Activated naive CD4-positive, alpha-beta T cell treated with anti-CD3 and anti-CD28 coated beads, Interleukin-2, amount 50 U/mL, for 24 hours (primary cell): ENCODE measurements at regions not wholly inside any gene's neighbourhood (a gene's known extent, or its start where the extent isn't known, plus 50 kb on each side); places are given as distances from the start of the nearest gene placed in this dataset.

Source experiments
- H3K27ac Mint-ChIP-seq: one replicate; pipeline ENCODE4 v1.8.0; 2021; ENCODE audit warnings: mild to moderate bottlenecking, mixed read lengths
- H3K27me3 Mint-ChIP-seq: one replicate; pipeline ENCODE4 v1.8.0; 2021; ENCODE audit warnings: mixed read lengths
- H3K36me3 Mint-ChIP-seq: one replicate; pipeline ENCODE4 v1.8.0; 2021; ENCODE audit warnings: mixed read lengths
- H3K4me1 Mint-ChIP-seq: one replicate; pipeline ENCODE4 v1.8.0; 2021; ENCODE audit warnings: mixed read lengths
- H3K4me3 Mint-ChIP-seq: one replicate; pipeline ENCODE4 v1.8.0; 2021; ENCODE audit warnings: mild to moderate bottlenecking, mixed read lengths
- H3K9me3 Mint-ChIP-seq: one replicate; pipeline ENCODE4 v1.8.0; 2021; ENCODE audit warnings: mixed read lengths

DNA sequence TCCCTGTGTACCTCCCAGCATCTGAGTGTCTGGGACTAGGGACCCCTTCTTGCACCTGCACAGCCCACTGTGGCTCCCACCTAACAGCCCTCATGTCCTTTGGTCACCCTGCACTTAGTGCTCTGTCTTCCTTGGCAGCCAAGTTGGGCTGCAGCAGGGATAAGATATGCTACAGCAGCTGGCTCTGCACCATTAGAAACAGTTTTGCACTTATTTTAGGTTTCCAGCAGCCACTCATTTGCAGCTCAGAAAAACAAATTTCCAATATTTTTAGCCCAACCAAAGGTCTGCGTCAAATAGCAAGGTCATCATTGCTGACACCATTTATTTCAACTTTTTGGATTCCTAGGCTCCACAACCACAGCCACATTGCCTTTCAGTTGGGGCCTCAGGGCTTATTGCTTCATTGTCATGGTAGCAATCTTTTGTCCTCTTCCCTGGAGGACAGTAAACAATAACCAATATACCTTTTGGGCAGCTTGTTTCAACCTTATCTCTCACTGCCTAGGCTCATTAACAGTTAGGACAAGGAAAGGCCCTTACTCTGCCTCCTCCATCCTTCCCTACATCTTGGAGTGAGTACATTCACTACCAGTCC, 263.9 kb downstream of the COX7C start:
- no peaks in the 10 kb centered on the region for H3K9me3 Mint-ChIP-seq
- peaks cover 1% of the 10 kb centered on the region for H3K27me3 Mint-ChIP-seq
- no peak overlapping the region for H3K27ac Mint-ChIP-seq

DNA sequence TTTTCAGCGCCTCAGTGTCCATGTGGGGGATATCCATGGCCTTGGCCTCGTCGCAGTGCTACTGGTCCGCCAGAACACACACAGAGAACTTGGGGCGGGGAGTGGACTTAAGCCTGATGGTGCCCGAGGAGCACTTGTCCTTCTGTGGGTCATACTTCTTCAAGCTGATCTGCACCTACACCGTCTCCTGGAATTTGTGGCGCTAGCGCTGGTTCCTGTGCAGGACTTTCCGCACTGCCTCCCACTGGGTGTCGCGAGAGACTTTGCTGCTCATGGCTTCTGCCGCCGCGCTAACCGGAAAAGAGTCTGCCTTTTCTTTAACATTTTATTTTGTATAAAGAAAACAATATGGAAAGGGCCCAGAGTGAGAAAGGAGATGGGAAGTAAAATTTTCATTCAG, 266.9 kb downstream of the COX7C start:
- Mint-ChIP-seq H3K9me3 (no peaks in the 10 kb centered on the region), H3K4me1 (no peaks in the 10 kb centered on the region), H3K4me3 (no peak overlapping the region), H3K27me3 (peaks cover 1% of the 10 kb centered on the region), H3K36me3 (no peaks in the 10 kb centered on the region), H3K27ac (no peak overlapping the region)

More for the DNA sequence above, 263.9 kb downstream of the COX7C start:
- H3K36me3 Mint-ChIP-seq: no peaks in the 10 kb centered on the region
- no peak overlapping the region for H3K4me3 Mint-ChIP-seq
- no peaks in the 10 kb centered on the region for H3K4me1 Mint-ChIP-seq

DNA sequence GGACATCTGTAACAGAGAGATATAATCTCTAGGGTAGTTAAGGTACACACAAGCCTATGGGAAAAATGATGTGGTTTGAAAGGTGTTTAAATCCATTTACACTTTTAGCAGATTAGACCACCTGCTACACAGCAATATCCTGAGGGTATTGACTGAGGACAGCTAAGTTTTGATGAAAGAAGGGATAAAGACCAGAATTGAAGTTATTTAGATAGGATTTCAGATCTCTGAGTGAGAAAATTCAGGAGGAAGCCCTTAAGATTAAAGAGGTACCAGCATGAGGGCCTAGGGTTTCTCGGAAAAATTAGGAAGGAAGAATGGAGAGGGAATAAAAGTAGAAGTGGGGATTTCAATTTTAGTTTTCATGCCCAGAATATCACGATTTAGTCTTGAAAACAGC, 267.3 kb downstream of the COX7C start:
- Mint-ChIP-seq H3K27me3 (peaks cover 1% of the 10 kb centered on the region), H3K9me3 (no peaks in the 10 kb centered on the region), H3K4me1 (no peaks in the 10 kb centered on the region), H3K36me3 (no peaks in the 10 kb centered on the region), H3K4me3 (no peak overlapping the region), H3K27ac (no peak overlapping the region)

DNA sequence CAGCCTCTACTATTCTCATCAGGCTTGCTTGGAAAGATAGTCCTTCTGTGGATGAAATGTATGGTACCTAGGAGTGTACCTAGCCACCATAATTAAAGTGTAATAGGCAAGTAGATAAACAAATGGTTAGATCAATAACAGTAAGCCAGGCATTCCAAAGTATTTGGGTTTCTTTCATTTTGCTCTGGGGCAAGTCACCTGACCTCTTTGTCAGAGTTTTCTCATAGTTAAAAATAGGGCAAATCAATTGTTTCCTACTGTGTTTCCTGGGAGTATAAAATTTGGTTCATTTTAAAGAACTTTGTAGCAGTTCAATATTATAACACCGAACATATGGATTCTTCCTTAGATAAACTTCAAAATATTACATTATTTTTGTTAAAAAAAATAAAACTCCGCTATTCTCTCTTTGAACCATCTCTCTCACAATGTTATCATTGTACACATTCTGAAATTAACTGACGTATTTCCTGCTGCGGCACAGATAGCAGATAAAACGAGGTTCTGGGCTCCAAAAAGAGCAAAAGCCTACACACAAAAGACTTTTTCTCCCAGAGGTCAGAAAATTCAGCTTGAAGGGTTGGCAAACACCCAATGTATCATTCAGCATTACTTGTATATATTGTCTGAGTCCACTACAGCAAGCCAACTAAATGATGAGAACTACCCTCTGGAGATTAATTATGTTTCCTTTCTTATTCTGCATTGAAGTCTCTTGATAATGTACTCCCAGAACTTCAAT, 267.9 kb downstream of the COX7C start:
- Mint-ChIP-seq H3K4me1 (no peaks in the 10 kb centered on the region), H3K9me3 (no peaks in the 10 kb centered on the region), H3K27ac (no peak overlapping the region), H3K4me3 (no peak overlapping the region), H3K36me3 (no peaks in the 10 kb centered on the region), H3K27me3 (peaks cover 1% of the 10 kb centered on the region)

DNA sequence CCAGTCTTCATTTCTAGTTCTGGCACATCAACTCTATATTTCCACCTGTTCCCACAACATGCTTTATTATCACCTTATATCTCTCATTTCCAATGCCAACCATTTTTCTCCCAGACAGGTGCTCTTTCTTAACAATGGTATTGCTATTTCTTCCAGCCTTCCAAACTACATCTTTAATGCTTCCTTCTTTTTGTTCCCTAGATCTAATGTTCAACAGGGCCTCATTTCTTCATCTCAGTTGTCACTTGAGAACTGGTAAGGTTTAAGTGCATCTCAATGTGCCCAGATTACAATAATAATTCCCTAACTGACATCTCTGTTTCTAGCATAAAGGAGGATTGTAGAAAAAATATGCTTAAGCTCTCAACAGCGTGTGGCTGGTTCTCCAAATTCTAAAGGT, 272.6 kb downstream of the COX7C start:
- no peaks in the 10 kb centered on the region for H3K9me3 Mint-ChIP-seq
- H3K4me1 Mint-ChIP-seq: no peaks in the 10 kb centered on the region
- H3K4me3 Mint-ChIP-seq: no peak overlapping the region
- no peak overlapping the region for H3K27ac Mint-ChIP-seq
- H3K27me3 Mint-ChIP-seq: no peaks in the 10 kb centered on the region
- H3K36me3 Mint-ChIP-seq: no peaks in the 10 kb centered on the region

DNA sequence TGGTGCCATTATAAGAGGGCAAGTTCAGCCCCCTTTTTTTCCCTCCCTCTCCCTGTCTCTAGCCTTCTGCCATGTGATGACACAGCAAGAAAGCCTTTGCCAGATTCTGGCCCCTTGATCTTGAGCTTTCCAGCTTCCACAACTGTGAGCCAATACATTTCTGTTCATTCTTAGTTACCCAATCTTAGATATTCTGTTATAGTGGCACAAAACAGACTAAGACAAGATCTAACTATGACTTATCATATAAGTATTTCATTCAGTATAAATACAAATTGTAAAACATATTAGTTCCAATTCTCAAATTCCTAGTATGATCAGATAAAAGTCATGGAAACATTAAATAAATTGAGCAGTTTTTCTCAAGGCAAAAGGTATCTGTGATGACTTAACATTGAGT, 276.3 kb downstream of the COX7C start:
- no peak overlapping the region for H3K27ac Mint-ChIP-seq

DNA sequence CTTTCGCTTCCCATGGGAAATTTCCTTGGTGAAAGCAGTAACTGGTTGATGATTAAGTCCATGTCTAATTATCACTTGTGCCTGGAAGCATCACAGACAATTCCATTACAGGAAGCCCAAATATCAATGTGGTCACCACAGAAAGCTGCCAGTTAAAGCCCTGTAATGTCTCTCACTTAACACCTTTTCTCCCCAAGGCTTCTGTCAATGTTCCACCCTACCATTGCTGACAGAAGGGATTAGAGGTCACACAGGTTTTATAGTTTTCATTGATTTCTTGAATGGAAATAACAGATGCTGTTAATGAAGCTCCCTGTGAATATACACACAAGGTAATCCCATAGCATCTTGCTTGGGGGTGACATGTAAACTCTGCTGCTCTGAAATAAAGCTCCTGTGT, 279.2 kb downstream of the COX7C start:
- no peaks in the 10 kb centered on the region for H3K36me3 Mint-ChIP-seq
- H3K27me3 Mint-ChIP-seq: peaks cover 3% of the 10 kb centered on the region

More for the DNA sequence above, 276.3 kb downstream of the COX7C start:
- Mint-ChIP-seq H3K4me3 (no peak overlapping the region), H3K36me3 (no peaks in the 10 kb centered on the region), H3K4me1 (no peaks in the 10 kb centered on the region), H3K9me3 (no peaks in the 10 kb centered on the region), H3K27me3 (no peaks in the 10 kb centered on the region)

DNA sequence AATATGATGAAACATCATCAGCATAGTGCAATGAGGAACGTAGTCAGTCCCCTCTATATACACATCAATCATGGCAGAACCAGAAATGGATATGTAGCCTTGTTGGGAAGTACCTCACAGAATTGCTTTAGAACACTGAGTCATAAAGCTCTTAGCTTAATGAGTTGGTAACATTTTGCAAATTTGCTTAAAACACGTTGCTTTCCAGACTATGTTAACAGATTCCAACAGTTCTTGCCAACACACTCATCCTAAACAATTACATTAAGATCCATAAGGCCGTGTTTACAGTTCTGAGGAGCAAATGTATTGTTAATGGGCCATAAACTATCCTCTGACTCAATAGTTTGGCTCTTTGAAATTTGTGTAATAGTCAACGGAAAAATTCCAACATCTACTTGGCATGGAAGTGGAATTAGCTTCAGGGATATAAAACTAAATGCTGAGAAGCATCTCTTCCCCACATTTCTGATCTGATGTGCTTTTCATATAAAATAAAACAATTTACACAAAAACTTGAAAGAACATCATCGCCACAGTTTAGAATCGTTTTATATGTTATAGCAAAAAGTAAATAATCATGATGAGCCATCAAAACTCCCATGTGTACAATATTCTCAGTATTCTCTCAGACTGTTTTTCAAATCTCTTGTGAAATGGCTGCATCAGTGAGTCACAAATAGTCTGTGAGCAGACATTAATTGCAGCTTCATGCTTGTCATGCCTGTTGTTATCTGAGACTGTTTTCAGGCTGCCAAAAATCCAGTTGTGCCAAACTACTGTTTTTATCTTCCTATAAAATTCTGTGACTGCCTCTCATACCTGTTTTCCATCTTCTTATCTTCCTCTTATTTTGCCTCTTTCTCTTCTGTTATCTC, 291.9 kb downstream of the COX7C start:
- H3K27ac Mint-ChIP-seq: no peak overlapping the region

More for the DNA sequence above, 279.2 kb downstream of the COX7C start:
- Mint-ChIP-seq H3K27ac (no peak overlapping the region), H3K9me3 (no peaks in the 10 kb centered on the region), H3K4me3 (no peak overlapping the region), H3K4me1 (no peaks in the 10 kb centered on the region)

DNA sequence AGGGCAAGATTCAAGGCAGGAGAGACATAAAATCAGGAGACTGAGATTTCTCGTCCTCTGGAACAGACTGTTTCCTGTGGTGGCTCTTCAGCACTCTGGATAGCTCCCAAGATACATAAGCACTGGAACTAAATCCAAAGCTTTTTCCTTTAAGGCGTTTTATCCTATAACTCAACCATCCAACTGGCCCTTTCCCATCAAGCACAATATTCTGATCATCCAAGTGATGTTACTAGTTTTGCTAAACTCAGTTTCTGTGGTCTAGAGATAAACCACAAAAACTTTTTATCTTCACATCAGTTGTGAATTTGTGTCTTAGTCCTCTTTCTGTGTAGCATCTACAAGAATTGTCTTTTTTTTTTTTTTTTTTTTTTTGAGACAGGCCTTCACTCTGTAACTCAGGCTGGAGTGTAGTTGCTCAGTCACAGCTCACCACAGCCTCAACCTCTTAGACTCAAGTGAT, 299.4 kb downstream of the COX7C start:
- H3K4me1 Mint-ChIP-seq: peaks cover 7% of the 10 kb centered on the region
- no peak overlapping the region for H3K27ac Mint-ChIP-seq
- peaks cover 4% of the 10 kb centered on the region for H3K9me3 Mint-ChIP-seq
- no peak overlapping the region for H3K4me3 Mint-ChIP-seq
- peaks cover 4% of the 10 kb centered on the region for H3K27me3 Mint-ChIP-seq
- no peaks in the 10 kb centered on the region for H3K36me3 Mint-ChIP-seq

More for the DNA sequence above, 291.9 kb downstream of the COX7C start:
- H3K27me3 Mint-ChIP-seq: peaks cover 13% of the 10 kb centered on the region
- H3K4me3 Mint-ChIP-seq: no peak overlapping the region
- no peaks in the 10 kb centered on the region for H3K4me1 Mint-ChIP-seq
- H3K9me3 Mint-ChIP-seq: no peaks in the 10 kb centered on the region
- no peaks in the 10 kb centered on the region for H3K36me3 Mint-ChIP-seq

DNA sequence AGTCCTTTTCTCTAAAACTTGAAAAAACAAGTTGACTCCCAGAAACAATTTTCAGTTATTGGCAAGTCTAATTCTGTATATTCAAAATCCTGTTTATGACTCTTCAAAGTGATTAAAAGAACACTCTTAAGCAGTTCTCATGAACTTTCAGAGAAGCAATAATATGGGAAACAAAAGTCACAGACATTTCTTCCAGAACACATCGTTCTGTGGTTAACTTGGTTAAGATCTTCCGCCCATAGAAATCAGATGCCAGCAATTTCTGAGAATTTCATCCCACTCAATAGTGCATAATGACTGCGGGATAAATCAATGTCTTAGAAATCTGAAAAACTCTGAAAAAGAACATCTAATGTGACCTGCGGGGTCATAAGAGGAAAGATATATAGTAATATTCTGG, 300.5 kb downstream of the COX7C start:
- Mint-ChIP-seq H3K4me3 (no peak overlapping the region), H3K27ac (no peak overlapping the region), H3K9me3 (peaks cover 4% of the 10 kb centered on the region), H3K27me3 (peaks cover 1% of the 10 kb centered on the region), H3K36me3 (no peaks in the 10 kb centered on the region), H3K4me1 (peaks cover 7% of the 10 kb centered on the region)

DNA sequence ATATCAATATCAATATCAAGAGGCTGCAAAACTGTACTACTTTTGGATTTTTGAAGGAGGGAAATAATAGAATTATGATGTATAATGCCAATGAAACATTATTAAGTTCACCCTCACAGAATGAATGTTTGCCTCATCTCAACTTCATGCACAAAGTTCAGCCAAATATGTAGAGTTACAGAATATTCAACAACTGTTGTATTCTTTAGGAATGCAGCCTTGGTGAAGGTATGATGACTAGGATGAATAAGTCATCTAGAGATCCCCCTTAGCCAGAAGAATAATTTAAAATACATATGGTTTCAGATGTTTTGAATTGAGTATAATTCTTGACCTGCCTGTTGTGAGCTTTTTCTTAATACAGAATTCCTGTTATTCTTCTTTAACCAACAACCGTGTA, 308.3 kb downstream of the COX7C start:
- Mint-ChIP-seq H3K9me3 (no peaks in the 10 kb centered on the region), H3K27ac (no peak overlapping the region), H3K4me3 (no peak overlapping the region), H3K27me3 (peaks cover 16% of the 10 kb centered on the region), H3K36me3 (no peaks in the 10 kb centered on the region), H3K4me1 (no peaks in the 10 kb centered on the region)

DNA sequence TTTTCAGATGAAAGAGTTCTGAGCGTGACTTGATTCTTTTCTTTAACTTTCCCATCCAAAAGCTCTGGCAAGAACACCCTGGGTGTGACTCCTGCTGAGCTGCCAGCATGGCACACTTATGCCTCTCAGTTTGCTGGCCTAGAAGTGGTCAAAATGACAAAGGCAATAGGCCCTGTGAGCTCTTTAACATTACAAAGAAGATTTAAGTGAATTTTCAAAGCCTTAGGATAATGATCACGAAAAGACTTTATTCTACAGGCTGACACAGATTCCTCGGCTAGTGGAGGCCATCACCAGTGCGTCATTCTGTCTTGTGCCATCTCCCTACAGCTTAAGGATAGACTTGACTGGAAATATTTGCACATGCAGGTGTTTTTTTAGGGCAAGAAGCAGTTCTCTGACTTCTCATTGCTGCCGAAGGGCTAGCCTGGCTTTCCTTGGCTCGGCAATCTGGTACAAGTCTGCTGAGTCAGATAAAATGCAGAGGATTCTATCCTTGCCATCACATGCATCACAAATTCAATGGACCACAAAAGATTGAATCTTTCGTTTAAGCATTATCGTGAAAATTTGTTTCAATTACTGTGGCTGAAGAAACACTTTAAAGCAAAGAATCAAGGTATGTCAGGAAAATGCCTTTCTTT, 311.5 kb downstream of the COX7C start:
- Mint-ChIP-seq H3K9me3 (no peaks in the 10 kb centered on the region), H3K27ac (no peak overlapping the region), H3K4me3 (no peak overlapping the region), H3K27me3 (peaks cover 18% of the 10 kb centered on the region), H3K4me1 (no peaks in the 10 kb centered on the region), H3K36me3 (no peaks in the 10 kb centered on the region)

DNA sequence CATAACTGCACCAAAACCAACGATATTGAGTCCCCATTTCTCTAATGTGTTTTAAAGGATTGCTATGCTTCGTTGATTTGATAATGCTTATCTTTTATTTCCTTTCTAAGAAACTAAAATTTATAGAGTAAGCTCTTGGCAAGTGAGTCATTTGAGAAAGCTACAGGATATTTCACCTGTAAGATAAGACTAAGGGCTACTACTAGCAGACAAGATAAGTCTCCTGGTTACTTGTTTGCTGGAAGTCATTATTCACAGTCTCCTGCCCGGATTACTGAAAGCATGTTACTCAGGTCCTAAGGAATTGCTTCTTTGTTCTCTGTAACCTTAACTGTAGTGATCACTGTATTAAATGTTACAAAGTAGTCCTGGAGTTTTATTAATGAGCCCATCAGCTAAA, 315.9 kb upstream of the RASA1 start:
- Mint-ChIP-seq H3K9me3 (no peaks in the 10 kb centered on the region), H3K27ac (no peak overlapping the region), H3K36me3 (no peaks in the 10 kb centered on the region), H3K4me3 (no peak overlapping the region), H3K4me1 (no peaks in the 10 kb centered on the region), H3K27me3 (peaks cover 9% of the 10 kb centered on the region)

DNA sequence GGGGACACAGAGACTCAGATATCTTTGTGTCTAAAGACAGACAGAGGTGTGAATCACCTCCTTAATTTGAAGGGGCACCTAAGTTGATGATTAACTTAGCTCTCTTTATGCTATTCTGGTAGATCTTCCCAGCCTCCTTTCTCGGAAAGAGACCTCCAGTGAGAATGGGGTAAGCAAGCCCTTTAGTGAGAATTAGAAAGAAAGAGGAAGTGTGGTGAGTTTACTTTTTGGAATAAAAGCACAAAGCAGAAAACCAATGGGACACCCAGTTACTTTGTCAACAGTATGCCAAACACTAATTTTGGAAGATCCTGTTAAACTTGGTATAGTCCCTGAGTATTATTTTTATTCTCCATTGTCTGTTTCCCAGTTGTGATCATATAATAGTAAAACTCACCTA, 302.8 kb upstream of the RASA1 start:
- H3K27me3 Mint-ChIP-seq: no peaks in the 10 kb centered on the region

DNA sequence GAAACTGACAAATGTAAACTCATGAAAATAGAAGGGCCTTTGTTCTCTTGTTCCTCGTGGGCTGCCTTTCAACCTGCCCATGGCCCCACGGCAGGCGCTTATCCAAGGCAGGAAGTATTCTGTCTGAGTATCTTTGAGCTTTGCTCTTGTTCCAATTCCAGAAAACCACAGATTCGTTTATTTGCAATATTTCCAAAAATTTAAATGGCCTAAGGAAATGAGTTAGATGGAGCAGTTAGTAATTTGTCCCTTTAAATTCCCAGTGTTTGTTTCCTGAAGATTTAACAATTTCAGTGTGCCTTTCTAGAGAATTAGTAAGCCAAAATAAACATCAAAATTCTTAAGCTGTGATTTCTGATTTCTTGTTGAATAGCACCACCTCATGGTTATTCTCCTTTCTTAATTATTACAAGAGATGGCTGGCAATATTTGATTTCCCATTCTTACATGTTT, 299.4 kb upstream of the RASA1 start:
- no peaks in the 10 kb centered on the region for H3K27me3 Mint-ChIP-seq
- no peak overlapping the region for H3K27ac Mint-ChIP-seq
- H3K4me1 Mint-ChIP-seq: peaks cover 4% of the 10 kb centered on the region
- H3K36me3 Mint-ChIP-seq: no peaks in the 10 kb centered on the region
- no peaks in the 10 kb centered on the region for H3K9me3 Mint-ChIP-seq
- no peak overlapping the region for H3K4me3 Mint-ChIP-seq

More for the DNA sequence above, 302.8 kb upstream of the RASA1 start:
- Mint-ChIP-seq H3K27ac (no peak overlapping the region), H3K4me3 (no peak overlapping the region), H3K4me1 (peaks cover 4% of the 10 kb centered on the region), H3K36me3 (no peaks in the 10 kb centered on the region), H3K9me3 (no peaks in the 10 kb centered on the region)
